ENCODE measurements at regions not wholly inside any gene's neighbourhood (a gene's known extent, or its start where the extent isn't known, plus 50 kb on each side); places are given as distances from the start of the nearest gene placed in this dataset.
A peak's percentile ranks its signal among the peaks of the same experiment; 100 is the strongest.

- no peak overlapping the region for H3K4me2 ChIP-seq (ENCODE audit: low read length)
- H2AFZ ChIP-seq (ENCODE audit: insufficient read depth, low read length, poor library complexity), result no peak overlapping the region
- no peak overlapping the region for H3K18ac ChIP-seq (ENCODE audit: low read length)
- no peak overlapping the region for H2AK5ac ChIP-seq (ENCODE audit: low read length)
- no peak overlapping the region for H3K4ac ChIP-seq (ENCODE audit: low read depth, low read length)
- no peak overlapping the region for H4K91ac ChIP-seq (ENCODE audit: low read depth, low read length)
- H3K27ac ChIP-seq (ENCODE audit: low read depth, low read length), result no peak overlapping the region
- no peak overlapping the region for H3K4me3 ChIP-seq (ENCODE audit: low read depth, low read length)
- H3K79me1 ChIP-seq (ENCODE audit: low read length), result no peaks in the 10 kb centered on the region
- no peak for DNase-seq
- H4K8ac ChIP-seq (ENCODE audit: low read depth, low read length), result no peak overlapping the region
- H3K9me3 ChIP-seq (ENCODE audit: insufficient read depth, low read depth, low read length), result no peaks in the 10 kb centered on the region
- H3K9ac ChIP-seq (ENCODE audit: low read length), result no peak overlapping the region
- H3K4me1 ChIP-seq (ENCODE audit: control insufficient read depth in 1 of 2, insufficient read depth in 2 of 2, low read length in 2 of 2), result no peaks in the 10 kb centered on the region
- no CpG with 5 or more reads among the region's 4 CpGs for WGBS (ENCODE audit: extremely low coverage, insufficient coverage, insufficient read length)
- H3K14ac ChIP-seq (ENCODE audit: low read length), result no peak overlapping the region
- no peaks in the 10 kb centered on the region for H3K36me3 ChIP-seq (ENCODE audit: control insufficient read depth in 1 of 2, insufficient read depth in 2 of 2, low read length in 2 of 2)
- no peak overlapping the region for H3K23ac ChIP-seq (ENCODE audit: low read length)
- H2BK5ac ChIP-seq (ENCODE audit: low read depth, low read length, poor library complexity), result no peak overlapping the region
- H2BK120ac ChIP-seq (ENCODE audit: insufficient read depth, low read length, poor library complexity), result no peak overlapping the region
- no peak overlapping the region for H2BK12ac ChIP-seq (ENCODE audit: low read length)
- H4K12ac ChIP-seq (ENCODE audit: low read depth, low read length), result no peak overlapping the region
- H3K27me3 ChIP-seq (ENCODE audit: insufficient read depth, low read length), result no peaks in the 10 kb centered on the region
- no peaks in the 10 kb centered on the region for H3K79me2 ChIP-seq (ENCODE audit: control insufficient read depth, insufficient read depth, low read length, poor library complexity)
These were observed 183.6 kb downstream of the SH3BP4 start for GRCh38 chr2:235135195-235135965.

- no peak overlapping the region for H3K23ac ChIP-seq (ENCODE audit: low read length)
- H2BK120ac ChIP-seq (ENCODE audit: insufficient read depth, low read length, poor library complexity), result no peak overlapping the region
- no peak overlapping the region for H3K14ac ChIP-seq (ENCODE audit: low read length)
- no peak overlapping the region for H3K9ac ChIP-seq (ENCODE audit: low read length)
- no peak overlapping the region for H2BK12ac ChIP-seq (ENCODE audit: low read length)
- H4K8ac ChIP-seq (ENCODE audit: low read depth, low read length), result no peak overlapping the region
- H3K27me3 ChIP-seq (ENCODE audit: insufficient read depth, low read length), result no peaks in the 10 kb centered on the region
- H3K4ac ChIP-seq (ENCODE audit: low read depth, low read length), result no peak overlapping the region
- peak; percentile 67 to 91 for DNase-seq
- H2AK5ac ChIP-seq (ENCODE audit: low read length), result no peak overlapping the region
- no peak overlapping the region for H3K27ac ChIP-seq (ENCODE audit: low read depth, low read length)
- no peak overlapping the region for H4K91ac ChIP-seq (ENCODE audit: low read depth, low read length)
- WGBS (ENCODE audit: extremely low coverage, insufficient coverage, insufficient read length), result no CpG with 5 or more reads among the region's 19 CpGs
- no peak overlapping the region for H2BK5ac ChIP-seq (ENCODE audit: low read depth, low read length, poor library complexity)
- H2AFZ ChIP-seq (ENCODE audit: insufficient read depth, low read length, poor library complexity), result no peak overlapping the region
- no peak overlapping the region for H3K4me2 ChIP-seq (ENCODE audit: low read length)
- H3K4me3 ChIP-seq (ENCODE audit: low read depth, low read length), result no peak overlapping the region
- no peak overlapping the region for H4K12ac ChIP-seq (ENCODE audit: low read depth, low read length)
- H3K9me3 ChIP-seq (ENCODE audit: insufficient read depth, low read depth, low read length), result no peaks in the 10 kb centered on the region
- H3K79me1 ChIP-seq (ENCODE audit: low read length), result no peaks in the 10 kb centered on the region
- no peaks in the 10 kb centered on the region for H3K4me1 ChIP-seq (ENCODE audit: control insufficient read depth in 1 of 2, insufficient read depth in 2 of 2, low read length in 2 of 2)
- H3K18ac ChIP-seq (ENCODE audit: low read length), result no peak overlapping the region
- no peaks in the 10 kb centered on the region for H3K79me2 ChIP-seq (ENCODE audit: control insufficient read depth, insufficient read depth, low read length, poor library complexity)
- H3K36me3 ChIP-seq (ENCODE audit: control insufficient read depth in 1 of 2, insufficient read depth in 2 of 2, low read length in 2 of 2), result no peaks in the 10 kb centered on the region
These were observed 184.3 kb downstream of the SH3BP4 start for GRCh38 chr2:235135990-235136561.

- Histone ChIP-seq H3K4ac (ENCODE audit: low read depth, low read length) (no peak overlapping the region), H4K12ac (ENCODE audit: low read depth, low read length) (no peak overlapping the region)
- WGBS (ENCODE audit: extremely low coverage, insufficient coverage, insufficient read length), result no CpG with 5 or more reads among the region's 10 CpGs
These were observed 186.5 kb downstream of the SH3BP4 start for GRCh38 chr2:235138339-235138738.

GRCh38 chr2:235139956-235140800 is 188.4 kb downstream of the SH3BP4 start:
- no peak overlapping the region for H3K27ac ChIP-seq (ENCODE audit: low read depth, low read length)
- no CpG with 5 or more reads among the region's 19 CpGs for WGBS (ENCODE audit: extremely low coverage, insufficient coverage, insufficient read length)
- H3K4me2 ChIP-seq (ENCODE audit: low read length), result no peak overlapping the region
- no peak for DNase-seq
- no peak overlapping the region for H3K4me3 ChIP-seq (ENCODE audit: low read depth, low read length)
- no peak overlapping the region for H4K8ac ChIP-seq (ENCODE audit: low read depth, low read length)
- H2BK120ac ChIP-seq (ENCODE audit: insufficient read depth, low read length, poor library complexity), result no peak overlapping the region
- H3K18ac ChIP-seq (ENCODE audit: low read length), result no peak overlapping the region
- no peak overlapping the region for H3K4ac ChIP-seq (ENCODE audit: low read depth, low read length)
- H3K79me2 ChIP-seq (ENCODE audit: control insufficient read depth, insufficient read depth, low read length, poor library complexity), result no peaks in the 10 kb centered on the region
- no peaks in the 10 kb centered on the region for H3K4me1 ChIP-seq (ENCODE audit: control insufficient read depth in 1 of 2, insufficient read depth in 2 of 2, low read length in 2 of 2)
- no peaks in the 10 kb centered on the region for H3K79me1 ChIP-seq (ENCODE audit: low read length)
- H3K27me3 ChIP-seq (ENCODE audit: insufficient read depth, low read length), result no peaks in the 10 kb centered on the region
- H4K91ac ChIP-seq (ENCODE audit: low read depth, low read length), result no peak overlapping the region
- H4K12ac ChIP-seq (ENCODE audit: low read depth, low read length), result no peak overlapping the region
- no peaks in the 10 kb centered on the region for H3K9me3 ChIP-seq (ENCODE audit: insufficient read depth, low read depth, low read length)
- H3K14ac ChIP-seq (ENCODE audit: low read length), result no peak overlapping the region
- no peak overlapping the region for H2BK5ac ChIP-seq (ENCODE audit: low read depth, low read length, poor library complexity)
- H3K36me3 ChIP-seq (ENCODE audit: control insufficient read depth in 1 of 2, insufficient read depth in 2 of 2, low read length in 2 of 2), result no peaks in the 10 kb centered on the region
- no peak overlapping the region for H3K9ac ChIP-seq (ENCODE audit: low read length)
- no peak overlapping the region for H2AFZ ChIP-seq (ENCODE audit: insufficient read depth, low read length, poor library complexity)
- H2AK5ac ChIP-seq (ENCODE audit: low read length), result no peak overlapping the region
- H3K23ac ChIP-seq (ENCODE audit: low read length), result no peak overlapping the region
- H2BK12ac ChIP-seq (ENCODE audit: low read length), result no peak overlapping the region

More at GRCh38 chr2:235138339-235138738, 186.5 kb downstream of the SH3BP4 start:
- no peaks in the 10 kb centered on the region for H3K4me1 ChIP-seq (ENCODE audit: control insufficient read depth in 1 of 2, insufficient read depth in 2 of 2, low read length in 2 of 2)
- no peak overlapping the region for H2BK120ac ChIP-seq (ENCODE audit: insufficient read depth, low read length, poor library complexity)
- no peak overlapping the region for H3K14ac ChIP-seq (ENCODE audit: low read length)
- H3K23ac ChIP-seq (ENCODE audit: low read length), result no peak overlapping the region
- H2AFZ ChIP-seq (ENCODE audit: insufficient read depth, low read length, poor library complexity), result no peak overlapping the region
- no peaks in the 10 kb centered on the region for H3K79me1 ChIP-seq (ENCODE audit: low read length)
- no peak overlapping the region for H3K4me3 ChIP-seq (ENCODE audit: low read depth, low read length)
- no peak overlapping the region for H3K18ac ChIP-seq (ENCODE audit: low read length)
- H3K79me2 ChIP-seq (ENCODE audit: control insufficient read depth, insufficient read depth, low read length, poor library complexity), result no peaks in the 10 kb centered on the region
- H3K27me3 ChIP-seq (ENCODE audit: insufficient read depth, low read length), result no peaks in the 10 kb centered on the region
- no peak overlapping the region for H3K4me2 ChIP-seq (ENCODE audit: low read length)
- no peak overlapping the region for H4K8ac ChIP-seq (ENCODE audit: low read depth, low read length)
- no peak overlapping the region for H4K91ac ChIP-seq (ENCODE audit: low read depth, low read length)
- H2BK5ac ChIP-seq (ENCODE audit: low read depth, low read length, poor library complexity), result no peak overlapping the region
- no peaks in the 10 kb centered on the region for H3K9me3 ChIP-seq (ENCODE audit: insufficient read depth, low read depth, low read length)
- DNase-seq, result no peak
- H2BK12ac ChIP-seq (ENCODE audit: low read length), result no peak overlapping the region
- no peak overlapping the region for H3K27ac ChIP-seq (ENCODE audit: low read depth, low read length)
- H3K9ac ChIP-seq (ENCODE audit: low read length), result no peak overlapping the region
- no peak overlapping the region for H2AK5ac ChIP-seq (ENCODE audit: low read length)
- H3K36me3 ChIP-seq (ENCODE audit: control insufficient read depth in 1 of 2, insufficient read depth in 2 of 2, low read length in 2 of 2), result no peaks in the 10 kb centered on the region

Measured in trophoblast cell (in vitro differentiated cells and primary cell).